GM21717 (cell line): ENCODE measurements at regions not wholly inside any gene's neighbourhood (a gene's known extent, or its start where the extent isn't known, plus 50 kb on each side); places are given as distances from the start of the nearest gene placed in this dataset.
"Not testable (repeated sequence)": the region's sequence is repeated elsewhere in the genome, so short reads cannot be mapped to it uniquely, and the experiment has no call there.

ENCODE experiments used
- ATAC-seq: cut with Tn5 transposase; IDR thresholded peaks from one replicate; pipeline ENCODE4 v1.9.1; 2021; ENCODE audit warnings: mild to moderate bottlenecking, moderate library complexity; ENCODE audit not compliant: unreplicated experiment

GRCh38 chr10:120749072-120749471, 102.1 kb upstream of the WDR11 start:
- ATAC-seq, result no peak

- no peak for ATAC-seq
Observed at GRCh38 chr10:120749856-120750566, 101.2 kb upstream of the WDR11 start.

- ATAC-seq, result no peak
Observed at GRCh38 chr10:120755771-120756170, 95.4 kb upstream of the WDR11 start.

GRCh38 chr10:120760253-120760652, 90.9 kb upstream of the WDR11 start:
- ATAC-seq, result no peak

GRCh38 chr10:120761951-120762350, 89.2 kb upstream of the WDR11 start:
- ATAC-seq, result no peak

- ATAC-seq, result no peak
Observed at GRCh38 chr10:120765226-120765803, 85.8 kb upstream of the WDR11 start.

- ATAC-seq, result no peak
Observed at GRCh38 chr10:120768227-120768626, 82.9 kb upstream of the WDR11 start.

- ATAC-seq, result no peak
Observed at GRCh38 chr10:120770496-120770895, 80.7 kb upstream of the WDR11 start.

- ATAC-seq, result no peak
Observed at GRCh38 chr10:120776442-120776841, 74.7 kb upstream of the WDR11 start.

GRCh38 chr10:120782336-120782735, 68.8 kb upstream of the WDR11 start:
- ATAC-seq, result no peak

- ATAC-seq, result no peak
Observed at GRCh38 chr10:120783098-120783497, 68.1 kb upstream of the WDR11 start.

GRCh38 chr10:120783867-120784266, 67.3 kb upstream of the WDR11 start:
- no peak for ATAC-seq

GRCh38 chr10:120788771-120789170, 62.4 kb upstream of the WDR11 start:
- no peak for ATAC-seq

- ATAC-seq, result no peak
Observed at GRCh38 chr10:120789303-120790203, 61.6 kb upstream of the WDR11 start.

GRCh38 chr10:120791316-120791715, 59.8 kb upstream of the WDR11 start:
- no peak for ATAC-seq

- ATAC-seq, result no peak
Observed at GRCh38 chr10:120793088-120793487, 58.1 kb upstream of the WDR11 start.

GRCh38 chr10:120794390-120794789, 56.8 kb upstream of the WDR11 start:
- no peak for ATAC-seq

GRCh38 chr10:120798276-120798675, 52.9 kb upstream of the WDR11 start:
- not testable (repeated sequence) for ATAC-seq

- ATAC-seq, result no peak
Observed at GRCh38 chr10:120799849-120800248, 51.3 kb upstream of the WDR11 start.

GRCh38 chr10:120800528-120801323, 50.4 kb upstream of the WDR11 start:
- ATAC-seq, result no peak
